ENCODE measurements at regions not wholly inside any gene's neighbourhood (a gene's known extent, or its start where the extent isn't known, plus 50 kb on each side); places are given as distances from the start of the nearest gene placed in this dataset.

- no peak overlapping the region for H2AFZ ChIP-seq (ENCODE audit: low read length)
- DNase-seq = no peak
- WGBS (ENCODE audit: extremely low coverage, insufficient read length, low lambda C conversion rate) = no CpG with 5 or more reads among the region's 3 CpGs
Observed at GRCh38 chr13:106942563-106942962, 374.6 kb upstream of the ARGLU1 start.

More at GRCh38 chr13:106942563-106942962, 374.6 kb upstream of the ARGLU1 start:
- H3K36me3 Mint-ChIP-seq (ENCODE audit: insufficient read depth in 1 of 3, low read depth in 3 of 3) = no peaks in the 10 kb centered on the region
- Histone ChIP-seq H4K5ac (ENCODE audit: insufficient read length, low read depth, low read length) (no peak overlapping the region), H3T11ph (ENCODE audit: low read length) (no peak overlapping the region), H3K4me1 (ENCODE audit: insufficient read depth, low read length) (no peaks in the 10 kb centered on the region), H3K27me3 (ENCODE audit: insufficient read depth, low read length) (no peaks in the 10 kb centered on the region), H3K4ac (ENCODE audit: low read depth, low read length) (no peak overlapping the region), H4K8ac (replicated peaks; ENCODE audit: insufficient read length, low read depth, low read length) (no peak overlapping the region), H3K79me1 (ENCODE audit: insufficient read depth, low read depth, low read length, poor library complexity, severe bottlenecking) (no peaks in the 10 kb centered on the region), H3K9me3 (ENCODE audit: control insufficient read depth, low read depth, low read length) (no peaks in the 10 kb centered on the region), H2AK5ac (ENCODE audit: insufficient read length, low read length) (no peak overlapping the region), H3K23me2 (ENCODE audit: insufficient read length, low read depth, low read length, poor library complexity, severe bottlenecking) (no peaks in the 10 kb centered on the region), H3K23ac (ENCODE audit: insufficient read length, low read depth, low read length) (no peak overlapping the region), H3K9ac (ENCODE audit: extremely low read depth, insufficient read length, low read length) (no peak overlapping the region), H3K4me2 (ENCODE audit: insufficient read depth, insufficient read length, low read length) (no peak overlapping the region), H4K91ac (ENCODE audit: insufficient read length, low read depth, low read length) (no peak overlapping the region), H2BK120ac (ENCODE audit: low read depth, low read length, poor library complexity, severe bottlenecking) (no peak overlapping the region), H2BK15ac (ENCODE audit: low read depth, low read length) (no peak overlapping the region), H2BK20ac (ENCODE audit: low read depth, low read length, poor library complexity, severe bottlenecking) (no peak overlapping the region), H3K27ac (ENCODE audit: insufficient read length, low read depth, low read length) (no peak overlapping the region), H3K14ac (ENCODE audit: insufficient read depth, low read length) (no peak overlapping the region), H2BK12ac (ENCODE audit: insufficient read length, low read depth, low read length) (no peak overlapping the region), H3K56ac (ENCODE audit: insufficient read length, low read depth, low read length) (no peak overlapping the region), H2BK5ac (ENCODE audit: insufficient read length, low read length) (no peak overlapping the region), H3K18ac (ENCODE audit: insufficient read length, low read depth, low read length) (no peak overlapping the region), H4K20me1 (ENCODE audit: control insufficient read depth, insufficient read depth, insufficient read length) (no peaks in the 10 kb centered on the region), H3K79me2 (ENCODE audit: insufficient read depth, low read length) (no peaks in the 10 kb centered on the region)
- H3K4me3 Mint-ChIP-seq = no peak overlapping the region
- H3K9me3 Mint-ChIP-seq = no peaks in the 10 kb centered on the region; a peak in 1 of 5 replicates
- no peak overlapping the region for H3K27ac Mint-ChIP-seq
- H3K4me1 Mint-ChIP-seq = peaks cover 0 to 5% of the 10 kb centered on the region in 2 experiments; a peak in 1 of 4 replicates
- H3K27me3 Mint-ChIP-seq (ENCODE audit: low read depth) = no peaks in the 10 kb centered on the region
- TF ChIP-seq CTCF (conservative IDR thresholded peaks at IDR 0.05) = no peak

All from H9 (cell line).